A673 (cell line): ENCODE measurements at regions not wholly inside any gene's neighbourhood (a gene's known extent, or its start where the extent isn't known, plus 50 kb on each side); places are given as distances from the start of the nearest gene placed in this dataset.
"Not testable (repeated sequence)": the region's sequence is repeated elsewhere in the genome, so short reads cannot be mapped to it uniquely, and the experiment has no call there.

ENCODE experiments used
- BruUV-seq: library from RNA; stranded (reverse); fragments of 400-500 nt; replicated peaks from 2 replicates; lab custom pipeline; 2021; lab: Mats Ljungman, UMichigan
- CTCF ChIA-PET: fragments of 300-600 bp; sonication (Branson Sonifier 250); formaldehyde crosslinking; loops from one replicate; lab custom pipeline; 2022; ENCODE audit warnings: antibody characterized with exemption; lab: Charles Lee
- POLR2A ChIA-PET: fragments of 300-600 bp; sonication (Branson Sonifier 250); formaldehyde crosslinking; loops from one replicate; lab custom pipeline; 2022; ENCODE audit warnings: antibody characterized with exemption; ENCODE audit not compliant: low non-redundant PET; lab: Charles Lee
- DNase-seq: peaks from one replicate; pipeline ENCODE4 v3.0.0-alpha.2; 2015; ENCODE audit warnings: low spot score
- H3K27ac ChIP-seq: fragments of 200-600 bp; sonication (generic); 2 replicates; pipeline ENCODE4 v1.5.1; 2016; ENCODE audit warnings: mixed run types, low read depth, mild to moderate bottlenecking, mixed read lengths, antibody characterized with exemption, low read length; ENCODE audit not compliant: poor library complexity, severe bottlenecking
- H3K27me3 ChIP-seq: fragments of 200-600 bp; sonication (generic); replicated peaks from 2 replicates; pipeline ENCODE4 v1.6.1; 2017; ENCODE audit warnings: mixed run types, low read depth, mild to moderate bottlenecking, mixed read lengths, antibody characterized with exemption, low read length; ENCODE audit not compliant: insufficient read depth, poor library complexity
- H3K36me3 ChIP-seq: fragments of 200-600 bp; sonication (generic); 2 replicates; pipeline ENCODE4 v1.6.1; 2016; ENCODE audit warnings: mixed run types, mild to moderate bottlenecking, mixed read lengths, antibody characterized with exemption, low read length; ENCODE audit not compliant: insufficient read depth, poor library complexity, severe bottlenecking
- H3K4me1 ChIP-seq: fragments of 200-600 bp; sonication (generic); 2 replicates; pipeline ENCODE4 v1.6.1; 2017; ENCODE audit warnings: mixed run types, mild to moderate bottlenecking, mixed read lengths, antibody characterized with exemption, low read length; ENCODE audit not compliant: insufficient read depth, poor library complexity, severe bottlenecking
- H3K4me3 ChIP-seq: fragments of 200-600 bp; sonication (generic); 2 replicates; pipeline ENCODE4 v1.5.1; 2016; ENCODE audit warnings: low read depth, mixed run types, mild to moderate bottlenecking, mixed read lengths, low read length; ENCODE audit not compliant: poor library complexity, severe bottlenecking
- H3K9me3 ChIP-seq: fragments of 200-600 bp; sonication (generic); 2 replicates; pipeline ENCODE4 v1.6.1; 2016; ENCODE audit warnings: mixed run types, low read depth, mild to moderate bottlenecking, mixed read lengths, antibody characterized with exemption, low read length; ENCODE audit not compliant: poor library complexity, severe bottlenecking
- CTCF ChIP-seq: fragments of 300-800, 200-600 bp; sonication (generic); conservative IDR thresholded peaks from 2 replicates; pipeline ENCODE4 v1.5.1; 2017; ENCODE audit warnings: low read depth, mild to moderate bottlenecking, antibody characterized with exemption, low read length, moderate library complexity, mixed read lengths
- EZH2 ChIP-seq: fragments of 200-600 bp; sonication (generic); IDR thresholded peaks from 2 replicates; pipeline ENCODE4 v1.6.1; 2017; ENCODE audit warnings: borderline replicate concordance, low read depth, mild to moderate bottlenecking, mixed read lengths, antibody characterized with exemption, low read length; ENCODE audit not compliant: poor library complexity, severe bottlenecking
- intact Hi-C: fragments of 100-400 bp; cut with micrococcal nuclease; formaldehyde crosslinking; loops from one replicate; pipeline ENCODE4 v1.10.0; 2022; ENCODE audit not compliant: unreplicated experiment

DNA sequence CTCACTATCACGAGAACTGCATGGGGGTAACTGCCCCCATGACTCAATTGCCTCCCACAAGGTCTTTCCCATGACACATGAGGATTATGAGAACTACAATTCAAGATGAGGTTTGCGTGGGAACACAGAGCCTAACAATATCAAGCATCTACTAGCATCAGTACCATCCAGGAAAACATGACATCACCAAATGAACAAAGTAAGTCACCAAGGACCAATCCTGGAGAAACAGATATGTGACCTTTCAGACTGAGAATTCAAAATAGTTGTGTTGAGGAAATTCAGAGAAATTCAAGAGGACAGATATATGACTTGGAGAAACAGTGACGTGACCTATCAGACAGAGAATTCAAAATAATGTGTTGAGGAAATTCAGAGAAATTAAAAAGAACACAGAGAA is 65.8 kb upstream of the TMTC2 start:
- no peaks in the 10 kb centered on the region for H3K4me1 ChIP-seq
- ChIA-PET POLR2A (no interaction called here), CTCF (no interaction called here)
- intact Hi-C loops: no loop called here
- DNase-seq: no peak
- H3K4me3 ChIP-seq: no peak overlapping the region
- H3K36me3 ChIP-seq: no peaks in the 10 kb centered on the region
- no peak for TF ChIP-seq EZH2
- no peak for TF ChIP-seq CTCF
- H3K27ac ChIP-seq: no peak overlapping the region
- no peaks in the 10 kb centered on the region for H3K9me3 ChIP-seq
- H3K27me3 ChIP-seq: no peaks in the 10 kb centered on the region
- no TSS peak for BruUV-seq

DNA sequence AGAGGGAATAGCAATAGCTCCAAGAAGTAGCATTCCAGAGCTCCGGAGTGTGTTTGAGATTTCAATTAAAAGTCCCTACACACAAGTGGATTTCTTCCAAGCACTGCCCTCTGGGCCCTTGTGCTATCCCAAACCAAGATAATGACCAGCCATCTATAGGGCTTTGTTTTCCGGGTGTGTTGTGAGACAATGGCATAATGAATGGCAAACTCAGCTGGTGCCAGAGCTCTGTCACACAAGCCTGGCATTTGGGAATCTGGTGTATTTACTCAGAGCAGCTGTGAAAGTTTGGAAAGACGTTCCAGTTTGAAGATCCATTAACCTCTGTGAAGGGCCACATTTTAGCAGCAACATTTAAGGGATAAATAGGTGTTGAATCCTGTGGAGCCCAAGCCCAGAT is 61.2 kb upstream of the TMTC2 start:
- Histone ChIP-seq H3K4me3 (no peak overlapping the region), H3K9me3 (no peaks in the 10 kb centered on the region), H3K36me3 (no peaks in the 10 kb centered on the region), H3K27ac (no peak overlapping the region), H3K4me1 (no peaks in the 10 kb centered on the region), H3K27me3 (no peaks in the 10 kb centered on the region)
- CTCF ChIA-PET: no interaction called here
- intact Hi-C loops: loop anchor here (5.0 kb wide), 3 partner anchors 98 to 983 kb away; no protein-coding TSS in a partner anchor
- TF ChIP-seq EZH2: no peak
- TF ChIP-seq CTCF: no peak
- no peak for DNase-seq
- POLR2A ChIA-PET: no interaction called here
- no TSS peak for BruUV-seq

GRCh38 chr12:82627799-82628198 is 58.9 kb upstream of the TMTC2 start:
- H3K9me3 ChIP-seq: no peaks in the 10 kb centered on the region
- BruUV-seq: no TSS peak

GRCh38 chr12:82634495-82635258 is 52.0 kb upstream of the TMTC2 start:
- intact Hi-C loops, BruUV-seq, H3K27me3 ChIP-seq, H3K36me3 ChIP-seq, H3K27ac ChIP-seq, POLR2A ChIA-PET, CTCF ChIA-PET, H3K9me3 ChIP-seq, DNase-seq, H3K4me3 ChIP-seq, H3K4me1 ChIP-seq: not testable (repeated sequence)

More at GRCh38 chr12:82627799-82628198, 58.9 kb upstream of the TMTC2 start:
- POLR2A ChIA-PET: no interaction called here
- intact Hi-C loops: loop anchor here (5.0 kb wide), 3 partner anchors 100 to 985 kb away; no protein-coding TSS in a partner anchor
- DNase-seq: peak; percentile 45
- Histone ChIP-seq H3K36me3 (no peaks in the 10 kb centered on the region), H3K4me3 (no peak overlapping the region), H3K27ac (no peak overlapping the region), H3K4me1 (no peaks in the 10 kb centered on the region), H3K27me3 (no peaks in the 10 kb centered on the region)
- TF ChIP-seq EZH2 (no peak), CTCF (peak; percentile 59)
- CTCF ChIA-PET: no interaction called here
